Fibroblast of pulmonary artery (primary cell): ENCODE measurements at regions not wholly inside any gene's neighbourhood (a gene's known extent, or its start where the extent isn't known, plus 50 kb on each side); places are given as distances from the start of the nearest gene placed in this dataset.

Source experiments
- DNase-seq: peaks from one replicate; pipeline ENCODE4 v3.0.0-alpha.2; 2010; ENCODE audit warnings: low read depth
- H3K4me3 ChIP-seq: replicated peaks from 2 replicates; pipeline ENCODE4 v1.5.1; 2011; ENCODE audit warnings: low read depth, mild to moderate bottlenecking, control low read depth, low read length, moderate library complexity
- TF ChIP-seq, protein P1 (sequence below): IDR thresholded peaks from 2 replicates; pipeline ENCODE4 v1.5.1; 2011; ENCODE audit warnings: mild to moderate bottlenecking, control low read depth, low read length, inconsistent platforms; ENCODE audit errors: missing control alignments

- no peak for DNase-seq
- TF ChIP-seq, protein P1, sequence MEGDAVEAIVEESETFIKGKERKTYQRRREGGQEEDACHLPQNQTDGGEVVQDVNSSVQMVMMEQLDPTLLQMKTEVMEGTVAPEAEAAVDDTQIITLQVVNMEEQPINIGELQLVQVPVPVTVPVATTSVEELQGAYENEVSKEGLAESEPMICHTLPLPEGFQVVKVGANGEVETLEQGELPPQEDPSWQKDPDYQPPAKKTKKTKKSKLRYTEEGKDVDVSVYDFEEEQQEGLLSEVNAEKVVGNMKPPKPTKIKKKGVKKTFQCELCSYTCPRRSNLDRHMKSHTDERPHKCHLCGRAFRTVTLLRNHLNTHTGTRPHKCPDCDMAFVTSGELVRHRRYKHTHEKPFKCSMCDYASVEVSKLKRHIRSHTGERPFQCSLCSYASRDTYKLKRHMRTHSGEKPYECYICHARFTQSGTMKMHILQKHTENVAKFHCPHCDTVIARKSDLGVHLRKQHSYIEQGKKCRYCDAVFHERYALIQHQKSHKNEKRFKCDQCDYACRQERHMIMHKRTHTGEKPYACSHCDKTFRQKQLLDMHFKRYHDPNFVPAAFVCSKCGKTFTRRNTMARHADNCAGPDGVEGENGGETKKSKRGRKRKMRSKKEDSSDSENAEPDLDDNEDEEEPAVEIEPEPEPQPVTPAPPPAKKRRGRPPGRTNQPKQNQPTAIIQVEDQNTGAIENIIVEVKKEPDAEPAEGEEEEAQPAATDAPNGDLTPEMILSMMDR, result no peak
- no peak overlapping the region for H3K4me3 ChIP-seq
These were observed 208.0 kb upstream of the DEPDC1 start for GRCh38 chr1:68704800-68705443.

DNA sequence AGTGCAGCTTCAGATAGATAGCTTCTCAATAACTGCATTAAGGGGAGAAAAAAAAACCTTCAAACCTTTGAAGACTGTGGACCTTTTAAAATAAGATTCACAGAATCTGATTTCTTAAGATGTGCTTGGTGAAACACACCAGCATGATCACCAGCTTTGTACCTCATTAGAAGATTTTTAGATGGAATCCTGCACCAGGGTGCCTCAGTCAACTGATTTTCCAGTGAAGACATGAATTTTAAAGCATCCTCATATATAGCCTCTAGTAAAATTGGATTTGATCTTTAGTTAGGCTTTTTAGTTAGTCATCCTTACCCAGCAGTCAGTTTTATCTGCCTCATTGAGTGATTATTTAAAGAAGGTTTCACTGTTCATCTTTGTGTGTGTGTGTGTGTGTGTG lies 208.6 kb upstream of the DEPDC1 start:
- no peak overlapping the region for H3K4me3 ChIP-seq
- no peak for DNase-seq
- TF ChIP-seq, protein P1, result no peak

DNA sequence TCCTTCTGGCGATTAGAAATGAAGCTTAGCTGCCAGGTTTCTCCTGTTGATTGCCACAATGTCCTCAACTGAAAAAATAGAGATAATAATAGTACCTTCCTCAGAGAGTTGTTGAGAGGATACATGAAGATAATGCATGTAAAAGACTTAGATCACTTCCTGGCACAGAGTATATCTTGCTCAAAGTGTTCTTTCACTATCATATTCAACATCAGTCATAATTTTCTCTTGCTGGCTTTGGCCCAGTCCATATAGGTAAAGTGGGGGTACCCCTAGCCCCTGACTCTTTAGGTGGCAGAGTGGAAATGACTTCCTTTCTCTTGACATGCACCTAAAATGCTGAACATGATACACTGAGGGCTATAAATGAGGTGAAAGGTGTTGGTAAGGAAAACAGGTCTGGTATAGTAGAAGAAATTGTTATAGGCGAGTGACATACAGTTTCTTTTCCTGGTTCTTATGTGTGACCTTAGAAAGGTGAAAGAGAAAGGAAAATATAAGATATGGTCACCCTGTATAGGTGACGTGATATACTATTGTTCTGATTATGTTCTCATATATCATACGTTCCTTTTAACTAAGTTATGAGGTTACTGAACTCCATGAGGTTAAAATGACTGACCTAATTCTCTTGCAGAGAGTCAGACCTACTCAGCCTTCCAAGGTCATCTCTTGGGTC lies 209.9 kb upstream of the DEPDC1 start:
- TF ChIP-seq, protein P1, result no peak
- no peak for DNase-seq
- no peak overlapping the region for H3K4me3 ChIP-seq

GRCh38 chr1:68717330-68717729 lies 220.4 kb upstream of the DEPDC1 start:
- TF ChIP-seq, protein P1, result no peak
- no peak overlapping the region for H3K4me3 ChIP-seq
- no peak for DNase-seq

DNA sequence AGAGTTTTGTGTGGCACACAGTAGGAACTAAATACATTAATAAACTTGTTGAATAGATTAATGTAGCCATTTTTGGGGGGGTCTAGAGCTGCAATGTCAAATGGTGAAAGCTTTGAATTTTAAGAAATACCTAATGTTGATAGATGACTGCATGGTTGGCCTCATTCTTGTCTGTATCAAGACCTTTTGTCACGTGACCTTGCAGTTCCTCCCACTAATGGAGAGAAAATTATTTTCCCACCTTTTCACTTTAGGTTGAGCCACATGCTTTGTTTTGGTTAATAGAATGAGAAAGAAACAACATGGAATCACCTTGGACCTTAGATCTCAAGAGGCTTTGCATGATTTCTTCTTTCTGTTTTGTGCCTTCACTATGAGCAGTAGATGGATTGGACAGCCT lies 223.6 kb upstream of the DEPDC1 start:
- no peak for DNase-seq
- TF ChIP-seq, protein P1, result no peak
- no peak overlapping the region for H3K4me3 ChIP-seq

- no peak overlapping the region for H3K4me3 ChIP-seq
- TF ChIP-seq, protein P1, result no peak
- DNase-seq, result no peak
These were observed 226.9 kb upstream of the DEPDC1 start for GRCh38 chr1:68723791-68724190.
